ENCODE measurements at regions not wholly inside any gene's neighbourhood (a gene's known extent, or its start where the extent isn't known, plus 50 kb on each side); places are given as distances from the start of the nearest gene placed in this dataset.

DNA sequence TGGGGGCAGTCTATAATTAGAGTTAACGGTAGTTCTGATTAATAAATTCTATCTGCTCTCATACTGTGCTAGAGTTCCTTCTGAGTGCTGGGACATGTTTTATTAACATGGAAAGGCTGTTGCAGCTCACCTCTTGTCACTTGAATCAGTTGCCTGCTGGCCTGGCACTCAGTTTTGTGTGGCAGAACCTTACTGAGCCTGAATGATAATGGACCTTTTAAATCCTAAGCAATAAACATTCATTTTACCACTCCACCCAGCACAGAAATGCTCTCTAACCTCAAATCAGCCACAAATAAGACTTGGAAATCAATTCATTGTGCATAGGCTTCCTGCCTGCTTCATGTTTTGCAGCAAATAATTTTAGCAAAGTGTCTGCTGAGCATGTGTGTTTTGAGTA lies 115.0 kb upstream of the RBMS1 start:
- no peaks in the 10 kb centered on the region for H3K9me3 Mint-ChIP-seq (ENCODE audit: unreplicated experiment)
- H3K27me3 Mint-ChIP-seq (ENCODE audit: unreplicated experiment) = no peaks in the 10 kb centered on the region
- DNase-seq = no peak
- H3K4me3 Mint-ChIP-seq (ENCODE audit: unreplicated experiment) = no peak overlapping the region
- H3K36me3 Mint-ChIP-seq (ENCODE audit: unreplicated experiment) = no peaks in the 10 kb centered on the region
- H3K4me1 Mint-ChIP-seq (ENCODE audit: low read depth, unreplicated experiment) = no peaks in the 10 kb centered on the region
- TF ChIP-seq, protein P1, sequence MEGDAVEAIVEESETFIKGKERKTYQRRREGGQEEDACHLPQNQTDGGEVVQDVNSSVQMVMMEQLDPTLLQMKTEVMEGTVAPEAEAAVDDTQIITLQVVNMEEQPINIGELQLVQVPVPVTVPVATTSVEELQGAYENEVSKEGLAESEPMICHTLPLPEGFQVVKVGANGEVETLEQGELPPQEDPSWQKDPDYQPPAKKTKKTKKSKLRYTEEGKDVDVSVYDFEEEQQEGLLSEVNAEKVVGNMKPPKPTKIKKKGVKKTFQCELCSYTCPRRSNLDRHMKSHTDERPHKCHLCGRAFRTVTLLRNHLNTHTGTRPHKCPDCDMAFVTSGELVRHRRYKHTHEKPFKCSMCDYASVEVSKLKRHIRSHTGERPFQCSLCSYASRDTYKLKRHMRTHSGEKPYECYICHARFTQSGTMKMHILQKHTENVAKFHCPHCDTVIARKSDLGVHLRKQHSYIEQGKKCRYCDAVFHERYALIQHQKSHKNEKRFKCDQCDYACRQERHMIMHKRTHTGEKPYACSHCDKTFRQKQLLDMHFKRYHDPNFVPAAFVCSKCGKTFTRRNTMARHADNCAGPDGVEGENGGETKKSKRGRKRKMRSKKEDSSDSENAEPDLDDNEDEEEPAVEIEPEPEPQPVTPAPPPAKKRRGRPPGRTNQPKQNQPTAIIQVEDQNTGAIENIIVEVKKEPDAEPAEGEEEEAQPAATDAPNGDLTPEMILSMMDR (IDR thresholded peaks at IDR 0.05; ENCODE audit: partially characterized antibody, unreplicated experiment) = no peak
- H3K27ac Mint-ChIP-seq (ENCODE audit: unreplicated experiment) = no peak overlapping the region

DNA sequence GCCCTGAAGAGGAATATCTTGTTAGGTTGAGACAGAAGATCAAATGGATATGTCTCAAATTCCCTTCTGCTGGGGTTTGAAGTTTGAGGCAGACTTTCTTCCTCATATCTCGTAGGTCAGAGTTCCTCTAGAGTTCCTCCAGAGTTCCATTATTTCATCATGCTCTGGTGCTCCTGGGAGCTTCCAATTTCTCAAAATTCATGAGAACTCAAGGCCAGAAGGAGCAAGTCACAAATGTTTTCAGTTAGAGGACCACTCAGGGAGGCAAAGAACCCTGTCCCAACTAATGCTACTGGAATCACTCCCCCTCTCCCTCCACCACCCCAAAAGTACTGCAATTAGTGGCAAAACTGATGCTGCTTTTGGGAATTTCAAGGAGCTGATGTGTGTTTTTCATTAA lies 115.7 kb upstream of the RBMS1 start:
- Mint-ChIP-seq H3K36me3 (ENCODE audit: unreplicated experiment) (no peaks in the 10 kb centered on the region), H3K9me3 (ENCODE audit: unreplicated experiment) (no peaks in the 10 kb centered on the region), H3K4me3 (ENCODE audit: unreplicated experiment) (no peak overlapping the region), H3K4me1 (ENCODE audit: low read depth, unreplicated experiment) (no peaks in the 10 kb centered on the region), H3K27ac (ENCODE audit: unreplicated experiment) (no peak overlapping the region), H3K27me3 (ENCODE audit: unreplicated experiment) (no peaks in the 10 kb centered on the region)
- TF ChIP-seq, protein P1 (IDR thresholded peaks at IDR 0.05; ENCODE audit: partially characterized antibody, unreplicated experiment) = no peak
- no peak for DNase-seq

DNA sequence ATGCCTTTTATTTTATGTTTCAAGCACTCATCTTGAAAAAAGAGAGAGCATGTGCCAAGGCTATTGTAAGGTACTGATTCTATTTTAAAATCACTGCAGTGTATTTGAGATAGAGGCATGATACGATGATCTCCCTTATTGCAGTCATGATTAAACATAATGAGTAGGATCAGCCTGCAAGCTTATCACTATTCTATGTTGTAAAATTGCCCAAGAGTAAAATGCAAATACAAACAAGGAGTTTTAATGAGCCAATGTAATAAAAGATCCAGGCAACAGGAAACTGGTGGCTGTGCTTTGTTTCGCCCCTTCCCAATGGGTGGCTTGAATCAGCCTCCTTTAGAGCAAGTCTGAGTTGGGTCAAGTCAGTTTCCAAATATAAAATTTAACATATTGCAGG lies 116.4 kb upstream of the RBMS1 start:
- DNase-seq = no peak
- no peaks in the 10 kb centered on the region for H3K36me3 Mint-ChIP-seq (ENCODE audit: unreplicated experiment)
- H3K4me1 Mint-ChIP-seq (ENCODE audit: low read depth, unreplicated experiment) = no peaks in the 10 kb centered on the region
- TF ChIP-seq, protein P1 (IDR thresholded peaks at IDR 0.05; ENCODE audit: partially characterized antibody, unreplicated experiment) = no peak
- no peaks in the 10 kb centered on the region for H3K27me3 Mint-ChIP-seq (ENCODE audit: unreplicated experiment)
- no peak overlapping the region for H3K4me3 Mint-ChIP-seq (ENCODE audit: unreplicated experiment)
- H3K9me3 Mint-ChIP-seq (ENCODE audit: unreplicated experiment) = no peaks in the 10 kb centered on the region
- no peak overlapping the region for H3K27ac Mint-ChIP-seq (ENCODE audit: unreplicated experiment)

DNA sequence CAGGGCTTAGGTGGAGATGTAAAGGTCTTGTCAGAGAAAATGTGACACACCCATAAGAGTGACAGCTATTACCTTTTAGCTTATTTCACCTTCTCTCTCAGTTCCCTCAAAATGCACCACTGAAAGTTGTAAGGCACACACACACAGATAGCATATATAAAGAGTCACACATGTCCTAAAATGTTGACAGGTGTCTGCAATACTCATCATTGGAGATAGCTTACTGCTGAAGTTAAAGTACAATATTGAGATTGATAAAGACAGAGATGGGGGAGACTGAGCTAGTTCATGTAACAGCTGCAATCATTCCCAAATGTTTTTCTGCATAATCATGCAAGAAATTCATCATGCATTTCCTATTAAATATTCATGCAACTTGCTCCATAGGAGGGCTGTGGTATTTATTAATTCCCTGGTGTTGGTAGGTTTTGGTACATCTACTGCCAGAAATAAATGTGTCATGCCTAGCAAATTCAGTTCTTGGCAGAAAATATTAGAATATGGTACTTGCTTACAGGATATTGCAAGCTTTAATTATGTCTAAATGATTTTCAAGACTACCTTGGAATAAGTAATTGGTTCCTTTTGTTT lies 118.8 kb upstream of the RBMS1 start:
- H3K4me3 Mint-ChIP-seq (ENCODE audit: unreplicated experiment) = no peak overlapping the region
- peaks cover 5% of the 10 kb centered on the region for H3K36me3 Mint-ChIP-seq (ENCODE audit: unreplicated experiment)
- no peaks in the 10 kb centered on the region for H3K4me1 Mint-ChIP-seq (ENCODE audit: low read depth, unreplicated experiment)
- no peaks in the 10 kb centered on the region for H3K27me3 Mint-ChIP-seq (ENCODE audit: unreplicated experiment)
- no peak overlapping the region for H3K27ac Mint-ChIP-seq (ENCODE audit: unreplicated experiment)
- no peaks in the 10 kb centered on the region for H3K9me3 Mint-ChIP-seq (ENCODE audit: unreplicated experiment)
- DNase-seq = no peak
- TF ChIP-seq, protein P1 (IDR thresholded peaks at IDR 0.05; ENCODE audit: partially characterized antibody, unreplicated experiment) = no peak

DNA sequence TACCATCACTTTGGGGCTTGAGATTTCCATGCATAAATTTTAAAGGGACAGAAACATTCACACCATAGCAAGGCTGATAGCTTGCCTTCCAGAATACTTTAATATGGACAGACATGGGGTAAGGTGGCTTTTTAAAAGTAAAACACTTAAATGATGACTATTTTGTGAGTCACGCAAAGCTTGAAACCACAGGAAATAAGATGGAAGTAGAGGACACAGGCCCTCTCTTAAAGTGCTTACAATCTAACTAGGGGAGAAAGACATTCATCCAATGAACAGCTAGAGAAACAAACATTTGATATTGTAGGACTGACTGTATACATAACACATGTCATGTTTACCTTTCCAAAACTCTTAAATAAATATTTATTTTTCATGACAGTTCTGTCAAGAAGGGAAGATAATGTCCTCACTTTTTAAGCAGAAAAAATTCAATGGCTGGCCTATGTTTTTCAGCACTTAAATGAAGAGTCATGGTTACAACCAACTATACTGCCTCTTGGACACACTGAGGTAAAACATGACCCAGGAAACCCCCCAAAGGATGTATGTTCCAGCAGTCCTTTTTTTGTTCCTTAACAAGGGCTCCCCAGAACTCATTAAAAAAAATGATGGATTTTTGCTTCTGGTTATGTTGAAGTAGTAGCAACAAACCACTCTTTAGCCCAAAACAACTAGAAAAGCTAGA lies 120.0 kb upstream of the RBMS1 start:
- Mint-ChIP-seq H3K4me3 (ENCODE audit: unreplicated experiment) (no peak overlapping the region), H3K27ac (ENCODE audit: unreplicated experiment) (no peak overlapping the region), H3K36me3 (ENCODE audit: unreplicated experiment) (peaks cover 5% of the 10 kb centered on the region), H3K9me3 (ENCODE audit: unreplicated experiment) (no peaks in the 10 kb centered on the region), H3K4me1 (ENCODE audit: low read depth, unreplicated experiment) (no peaks in the 10 kb centered on the region), H3K27me3 (ENCODE audit: unreplicated experiment) (no peaks in the 10 kb centered on the region)
- TF ChIP-seq, protein P1 (IDR thresholded peaks at IDR 0.05; ENCODE audit: partially characterized antibody, unreplicated experiment) = no peak
- DNase-seq = no peak

All from glutamatergic neuron (in vitro differentiated cells).